HFF-Myc (cell line): ENCODE measurements at regions not wholly inside any gene's neighbourhood (a gene's known extent, or its start where the extent isn't known, plus 50 kb on each side); places are given as distances from the start of the nearest gene placed in this dataset.

ENCODE experiments used
- DNase-seq: peaks from one replicate; pipeline ENCODE4 v3.0.0-alpha.2; 2011; ENCODE audit warnings: low read depth; ENCODE audit errors: extremely low read depth
- H3K4me3 ChIP-seq: replicated peaks from 2 replicates; pipeline ENCODE4 v1.5.1; 2011; ENCODE audit warnings: low read depth, mild to moderate bottlenecking, control low read depth, low read length
- TF ChIP-seq, protein P1 (sequence below): IDR thresholded peaks from 2 replicates; pipeline ENCODE4 v1.5.1; 2012; ENCODE audit warnings: mild to moderate bottlenecking, low read depth, low read length, control low read depth; ENCODE audit errors: missing control alignments

DNA sequence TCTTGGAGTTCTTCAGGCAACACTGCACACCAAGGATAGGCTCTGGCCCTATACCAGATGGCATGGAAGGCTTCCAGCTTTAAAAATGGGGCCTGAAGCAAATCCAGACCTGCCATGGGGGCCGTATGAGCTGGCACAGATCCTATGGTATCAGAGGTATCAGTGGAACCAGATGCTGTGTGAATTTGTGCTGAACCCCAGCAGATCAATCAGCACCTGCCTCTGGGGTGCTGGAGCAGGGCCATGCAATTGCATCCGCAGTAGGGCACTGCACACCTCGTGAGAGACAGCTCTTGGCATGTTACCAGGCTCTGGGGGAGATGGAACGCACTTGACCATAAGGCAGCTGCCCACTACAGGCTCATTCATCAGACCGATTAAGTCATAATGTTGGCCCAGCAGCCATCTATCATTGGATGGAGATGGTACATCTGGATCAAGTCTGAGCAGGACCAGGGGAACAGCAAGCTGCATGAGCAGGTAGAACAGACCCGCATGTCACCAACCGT lies 221.5 kb downstream of the MYLK4 start:
- H3K4me3 ChIP-seq: no peak overlapping the region
- TF ChIP-seq, protein P1, sequence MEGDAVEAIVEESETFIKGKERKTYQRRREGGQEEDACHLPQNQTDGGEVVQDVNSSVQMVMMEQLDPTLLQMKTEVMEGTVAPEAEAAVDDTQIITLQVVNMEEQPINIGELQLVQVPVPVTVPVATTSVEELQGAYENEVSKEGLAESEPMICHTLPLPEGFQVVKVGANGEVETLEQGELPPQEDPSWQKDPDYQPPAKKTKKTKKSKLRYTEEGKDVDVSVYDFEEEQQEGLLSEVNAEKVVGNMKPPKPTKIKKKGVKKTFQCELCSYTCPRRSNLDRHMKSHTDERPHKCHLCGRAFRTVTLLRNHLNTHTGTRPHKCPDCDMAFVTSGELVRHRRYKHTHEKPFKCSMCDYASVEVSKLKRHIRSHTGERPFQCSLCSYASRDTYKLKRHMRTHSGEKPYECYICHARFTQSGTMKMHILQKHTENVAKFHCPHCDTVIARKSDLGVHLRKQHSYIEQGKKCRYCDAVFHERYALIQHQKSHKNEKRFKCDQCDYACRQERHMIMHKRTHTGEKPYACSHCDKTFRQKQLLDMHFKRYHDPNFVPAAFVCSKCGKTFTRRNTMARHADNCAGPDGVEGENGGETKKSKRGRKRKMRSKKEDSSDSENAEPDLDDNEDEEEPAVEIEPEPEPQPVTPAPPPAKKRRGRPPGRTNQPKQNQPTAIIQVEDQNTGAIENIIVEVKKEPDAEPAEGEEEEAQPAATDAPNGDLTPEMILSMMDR: no peak
- DNase-seq: no peak

DNA sequence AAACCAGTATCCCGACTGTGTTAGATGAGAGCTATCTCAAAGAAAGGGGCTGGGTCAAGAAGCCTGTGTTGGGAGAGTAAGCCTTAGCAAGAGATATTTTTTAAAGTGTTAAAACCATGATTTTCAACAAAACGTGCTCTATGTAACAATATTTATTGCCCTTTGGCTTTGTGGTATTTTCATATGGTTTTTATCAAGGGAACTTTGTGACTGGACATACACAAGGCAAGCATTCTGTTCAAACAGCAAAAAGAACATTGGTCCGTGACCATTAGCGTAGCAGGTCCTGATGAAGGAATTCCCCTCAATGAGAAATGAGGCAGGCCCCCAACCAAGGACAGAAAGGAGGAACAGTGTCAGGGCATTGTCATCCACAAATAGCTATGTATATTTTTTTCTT lies 222.6 kb downstream of the MYLK4 start:
- DNase-seq: no peak
- no peak overlapping the region for H3K4me3 ChIP-seq
- TF ChIP-seq, protein P1: no peak

- no peak overlapping the region for H3K4me3 ChIP-seq
- no peak for DNase-seq
- TF ChIP-seq, protein P1: no peak
Observed at GRCh38 chr6:2526766-2527165, 224.0 kb downstream of the MYLK4 start.

- DNase-seq: no peak
- H3K4me3 ChIP-seq: no peak overlapping the region
- TF ChIP-seq, protein P1: peak; percentile 52
Observed at GRCh38 chr6:2524090-2524489, 226.6 kb downstream of the MYLK4 start.

GRCh38 chr6:2523061-2523460 lies 227.7 kb downstream of the MYLK4 start:
- TF ChIP-seq, protein P1: no peak
- H3K4me3 ChIP-seq: no peak overlapping the region
- DNase-seq: no peak

GRCh38 chr6:2522521-2522920 lies 228.2 kb downstream of the MYLK4 start:
- DNase-seq: peak; percentile 60
- H3K4me3 ChIP-seq: no peak overlapping the region
- TF ChIP-seq, protein P1: no peak

DNA sequence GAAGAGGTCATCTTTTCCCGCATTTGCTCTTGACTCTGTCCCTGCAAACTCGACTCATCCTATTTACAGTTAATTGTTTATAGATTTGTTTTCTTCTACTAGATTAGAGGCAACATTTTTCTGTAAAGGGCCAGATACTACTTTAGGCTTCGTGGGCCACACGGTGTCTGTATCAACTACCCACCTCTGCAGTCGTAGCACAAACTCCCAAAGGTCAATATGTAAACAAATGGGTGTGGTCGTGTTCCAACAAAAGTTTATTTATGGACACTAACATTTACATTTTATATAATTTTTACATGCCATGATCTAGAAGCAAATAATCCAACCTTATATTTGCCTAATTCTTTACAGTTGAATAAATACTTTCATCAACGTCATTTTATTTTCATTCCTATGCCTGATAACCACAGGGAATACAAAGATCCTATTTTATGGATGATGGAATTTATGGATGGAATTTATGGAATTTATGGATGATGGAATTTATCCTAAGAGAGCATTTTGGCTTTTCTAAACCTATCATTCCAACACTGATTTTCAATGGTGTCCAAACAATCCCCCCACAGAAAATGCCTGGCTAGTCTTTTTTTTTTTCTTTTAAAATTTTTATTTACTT lies 232.8 kb downstream of the MYLK4 start:
- DNase-seq: no peak
- no peak overlapping the region for H3K4me3 ChIP-seq
- TF ChIP-seq, protein P1: no peak
